MM.1S (cell line): ENCODE measurements at regions not wholly inside any gene's neighbourhood (a gene's known extent, or its start where the extent isn't known, plus 50 kb on each side); places are given as distances from the start of the nearest gene placed in this dataset.

Experiments
- CTCF ChIP-seq: fragments of 300-600 bp; sonication (generic); IDR thresholded peaks from 2 replicates; pipeline ENCODE4 v1.5.1; 2016; ENCODE audit warnings: antibody characterized with exemption, low read length, mixed read lengths
- EZH2 ChIP-seq: fragments of 300-600 bp; sonication (generic); optimal IDR thresholded peaks from 2 replicates; pipeline ENCODE3; 2017; ENCODE audit warnings: low read depth, mild to moderate bottlenecking, antibody characterized with exemption, low read length, mixed read lengths
- EZH2phosphoT487 ChIP-seq: fragments of 300-600 bp; sonication (generic); IDR thresholded peaks from 2 replicates; pipeline ENCODE4 v1.6.1; 2018; ENCODE audit warnings: antibody characterized with exemption, low read length

DNA sequence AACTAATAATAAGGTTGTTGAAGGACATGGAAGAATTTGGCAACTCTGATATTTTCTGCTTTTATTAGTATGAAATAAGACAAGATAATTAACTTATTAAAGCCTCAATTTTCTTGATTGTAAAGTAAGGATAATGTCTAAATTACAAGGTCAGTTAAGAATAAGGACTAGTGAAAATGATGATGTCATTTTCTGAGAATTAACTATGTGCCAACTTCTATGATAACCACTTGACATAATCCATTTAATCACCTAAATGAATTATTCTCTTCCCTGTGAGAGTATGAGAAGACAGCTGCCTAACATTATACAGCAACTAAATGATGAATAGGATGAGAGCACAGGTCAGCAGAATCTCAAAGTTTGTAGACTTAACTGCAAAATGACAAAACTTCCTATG, 1153.4 kb upstream of the POT1 start:
- TF ChIP-seq EZH2 (no peak), CTCF (no peak), EZH2phosphoT487 (no peak)
